ENCODE measurements at regions not wholly inside any gene's neighbourhood (a gene's known extent, or its start where the extent isn't known, plus 50 kb on each side); places are given as distances from the start of the nearest gene placed in this dataset.

DNA sequence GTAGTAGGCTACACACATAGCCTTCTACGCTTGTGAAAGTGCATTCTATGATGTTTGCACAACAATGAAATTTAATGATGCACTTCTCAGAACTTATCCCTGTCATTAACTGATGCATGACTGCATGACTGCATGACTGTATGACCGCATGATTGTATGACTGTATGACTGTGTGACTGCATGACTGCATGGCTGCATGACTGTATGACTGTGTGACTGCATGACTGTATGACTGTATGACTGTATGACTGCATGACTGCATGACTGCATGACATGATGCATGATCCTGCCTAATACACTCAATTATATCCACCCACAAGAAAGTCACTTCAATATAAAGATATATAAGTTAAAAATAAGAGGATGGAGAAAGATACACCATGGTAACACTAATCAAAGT lies 365.4 kb upstream of the FSIP2 start:
- intact Hi-C loops (cut with micrococcal nuclease) (no loop called here), dilution Hi-C loops (cut with MboI; ENCODE audit: extremely low pct_ligation_motif_present, low sequenced_read_pairs) (no loop called here)
- H3K9me1 ChIP-seq (replicated peaks; ENCODE audit: control insufficient read depth, extremely low read depth, insufficient read depth, low read length), result no peaks in the 10 kb centered on the region
- CTCF ChIA-PET, result no interaction called here
- BruUV-seq (replicated peaks), result no TSS peak
- H3K4me3 ChIP-seq (replicated peaks in 1 of 3; ENCODE audit: insufficient read depth in 1 of 3, low read depth in 1 of 3, low read length in 3 of 3), result no peak overlapping the region
- TF ChIP-seq POLR2AphosphoS5 (IDR thresholded peaks at IDR 0.05; ENCODE audit: insufficient read depth, low read depth, low read length) (no peak), MYC (IDR thresholded peaks at IDR 0.05; ENCODE audit: low read depth, low read length) (no peak), EZH2 (IDR thresholded peaks at IDR 0.05; ENCODE audit: borderline replicate concordance, low read depth, low read length, severe bottlenecking) (no peak), GATA2 (IDR thresholded peaks at IDR 0.05; ENCODE audit: insufficient read depth, insufficient read length, low read depth, low read length) (no peak), FOS (IDR thresholded peaks at IDR 0.05; ENCODE audit: borderline replicate concordance, insufficient read depth, low read length) (no peak)
- TF ChIP-seq, protein P1, sequence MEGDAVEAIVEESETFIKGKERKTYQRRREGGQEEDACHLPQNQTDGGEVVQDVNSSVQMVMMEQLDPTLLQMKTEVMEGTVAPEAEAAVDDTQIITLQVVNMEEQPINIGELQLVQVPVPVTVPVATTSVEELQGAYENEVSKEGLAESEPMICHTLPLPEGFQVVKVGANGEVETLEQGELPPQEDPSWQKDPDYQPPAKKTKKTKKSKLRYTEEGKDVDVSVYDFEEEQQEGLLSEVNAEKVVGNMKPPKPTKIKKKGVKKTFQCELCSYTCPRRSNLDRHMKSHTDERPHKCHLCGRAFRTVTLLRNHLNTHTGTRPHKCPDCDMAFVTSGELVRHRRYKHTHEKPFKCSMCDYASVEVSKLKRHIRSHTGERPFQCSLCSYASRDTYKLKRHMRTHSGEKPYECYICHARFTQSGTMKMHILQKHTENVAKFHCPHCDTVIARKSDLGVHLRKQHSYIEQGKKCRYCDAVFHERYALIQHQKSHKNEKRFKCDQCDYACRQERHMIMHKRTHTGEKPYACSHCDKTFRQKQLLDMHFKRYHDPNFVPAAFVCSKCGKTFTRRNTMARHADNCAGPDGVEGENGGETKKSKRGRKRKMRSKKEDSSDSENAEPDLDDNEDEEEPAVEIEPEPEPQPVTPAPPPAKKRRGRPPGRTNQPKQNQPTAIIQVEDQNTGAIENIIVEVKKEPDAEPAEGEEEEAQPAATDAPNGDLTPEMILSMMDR (IDR thresholded peaks at IDR 0.05; ENCODE audit: extremely low read depth in 1 of 2, insufficient read depth in 1 of 2, low read depth in 1 of 2, low read length in 2 of 2), result no peak
- TF ChIP-seq, protein P2, sequence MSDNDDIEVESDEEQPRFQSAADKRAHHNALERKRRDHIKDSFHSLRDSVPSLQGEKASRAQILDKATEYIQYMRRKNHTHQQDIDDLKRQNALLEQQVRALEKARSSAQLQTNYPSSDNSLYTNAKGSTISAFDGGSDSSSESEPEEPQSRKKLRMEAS (IDR thresholded peaks at IDR 0.05; ENCODE audit: insufficient read depth, insufficient read length), result no peak
- H3K4me2 ChIP-seq (ENCODE audit: insufficient read depth, low read length), result no peak overlapping the region
- no peaks in the 10 kb centered on the region for H3K9me3 ChIP-seq (replicated peaks; ENCODE audit: control insufficient read depth, insufficient read depth, low read length)
- no peak overlapping the region for H2AFZ ChIP-seq (ENCODE audit: low read depth, low read length)
- POLR2A ChIA-PET, result no interaction called here
- DNase-seq (ENCODE audit: low read depth, low spot score), result no peak
- H3K36me3 ChIP-seq (ENCODE audit: control insufficient read depth in 2 of 2, extremely low read depth in 1 of 2, insufficient read depth in 2 of 2, low read length in 2 of 2), result no peaks in the 10 kb centered on the region
- H3K79me2 ChIP-seq (ENCODE audit: control insufficient read depth, insufficient read depth, low read length), result no peaks in the 10 kb centered on the region
- H4K20me1 ChIP-seq (replicated peaks; ENCODE audit: control insufficient read depth, extremely low read depth, insufficient read depth, low read length), result no peaks in the 10 kb centered on the region
- FAIRE-seq, result no peak
- H3K27ac ChIP-seq (ENCODE audit: insufficient read depth, low read depth, low read length), result no peak overlapping the region
- no peaks in the 10 kb centered on the region for H3K27me3 ChIP-seq (ENCODE audit: control insufficient read depth in 2 of 2, insufficient read depth in 2 of 2, low read length in 2 of 2)
- no peaks in the 10 kb centered on the region for H3K4me1 ChIP-seq (ENCODE audit: control insufficient read depth, extremely low read depth, insufficient read depth, low read length)
- H3K9ac ChIP-seq (replicated peaks; ENCODE audit: extremely low read depth, insufficient read depth, low read length), result no peak overlapping the region

Measured in endothelial cell of umbilical vein (primary cell).